Trophoblast cell (in vitro differentiated cells and primary cell): ENCODE measurements at regions not wholly inside any gene's neighbourhood (a gene's known extent, or its start where the extent isn't known, plus 50 kb on each side); places are given as distances from the start of the nearest gene placed in this dataset.

Experiments used
- DNase-seq, 2 donors: peaks; one replicate each; pipeline ENCODE4 v3.0.0-alpha.2; 2016
- H2AFZ ChIP-seq: 2 replicates; pipeline ENCODE4 v1.6.1; 2013; ENCODE audit warnings: low read length, moderate library complexity, mild to moderate bottlenecking; ENCODE audit not compliant: insufficient read depth, poor library complexity
- H2AK5ac ChIP-seq: 2 replicates; pipeline ENCODE4 v1.6.1; 2013; ENCODE audit warnings: mild to moderate bottlenecking, low read length
- H2BK120ac ChIP-seq: 2 replicates; pipeline ENCODE4 v1.6.1; 2013; ENCODE audit warnings: low read length, mild to moderate bottlenecking, moderate library complexity; ENCODE audit not compliant: insufficient read depth, poor library complexity
- H2BK12ac ChIP-seq: 2 replicates; pipeline ENCODE4 v1.6.1; 2013; ENCODE audit warnings: mild to moderate bottlenecking, low read length, moderate library complexity
- H2BK5ac ChIP-seq: 2 replicates; pipeline ENCODE4 v1.6.1; 2013; ENCODE audit warnings: low read length, low read depth, moderate library complexity, mild to moderate bottlenecking; ENCODE audit not compliant: poor library complexity
- H3K14ac ChIP-seq: 2 replicates; pipeline ENCODE4 v1.6.1; 2013; ENCODE audit warnings: mild to moderate bottlenecking, low read length
- H3K18ac ChIP-seq: 2 replicates; pipeline ENCODE4 v1.6.1; 2013; ENCODE audit warnings: mild to moderate bottlenecking, low read length
- H3K23ac ChIP-seq: 2 replicates; pipeline ENCODE4 v1.6.1; 2013; ENCODE audit warnings: low read length
- H3K27ac ChIP-seq: 2 replicates; pipeline ENCODE4 v1.5.1; 2013; ENCODE audit warnings: low read depth, mild to moderate bottlenecking, inconsistent platforms, low read length, moderate library complexity
- H3K27me3 ChIP-seq: 2 replicates; pipeline ENCODE4 v1.6.1; 2013; ENCODE audit warnings: inconsistent platforms, mild to moderate bottlenecking, low read length, moderate library complexity; ENCODE audit not compliant: insufficient read depth
- H3K36me3 ChIP-seq, 2 experiments: 1 replicate in 1 of 2; 2 replicates in 1 of 2; pipeline ENCODE4 v1.6.1; 2013; ENCODE audit warnings: low read length in 2 of 2, mild to moderate bottlenecking in 2 of 2, moderate library complexity in 1 of 2; ENCODE audit not compliant: insufficient read depth in 2 of 2, control insufficient read depth in 1 of 2
- H3K4ac ChIP-seq: 2 replicates; pipeline ENCODE4 v1.6.1; 2013; ENCODE audit warnings: low read depth, mild to moderate bottlenecking, low read length, moderate library complexity
- H3K4me1 ChIP-seq, 2 experiments: 1 replicate in 1 of 2; 2 replicates in 1 of 2; pipeline ENCODE4 v1.6.1; 2013; ENCODE audit warnings: low read length in 2 of 2, mild to moderate bottlenecking in 2 of 2, moderate library complexity in 1 of 2; ENCODE audit not compliant: insufficient read depth in 2 of 2, control insufficient read depth in 1 of 2
- H3K4me2 ChIP-seq: 2 replicates; pipeline ENCODE4 v1.6.1; 2013; ENCODE audit warnings: inconsistent platforms, mild to moderate bottlenecking, low read length, moderate library complexity
- H3K4me3 ChIP-seq: 2 replicates; pipeline ENCODE4 v1.5.1; 2013; ENCODE audit warnings: mild to moderate bottlenecking, low read depth, low read length, inconsistent platforms
- H3K79me1 ChIP-seq: one replicate; pipeline ENCODE4 v1.6.1; 2013; ENCODE audit warnings: low read length
- H3K79me2 ChIP-seq: 2 replicates; pipeline ENCODE4 v1.6.1; 2013; ENCODE audit warnings: low read length, mild to moderate bottlenecking; ENCODE audit not compliant: control insufficient read depth, insufficient read depth, poor library complexity
- H3K9ac ChIP-seq: 2 replicates; pipeline ENCODE4 v1.6.1; 2013; ENCODE audit warnings: mild to moderate bottlenecking, low read length
- H3K9me3 ChIP-seq: 2 replicates; pipeline ENCODE4 v1.6.1; 2013; ENCODE audit warnings: low read depth, mild to moderate bottlenecking, control low read depth, inconsistent platforms, low read length; ENCODE audit not compliant: insufficient read depth
- H4K12ac ChIP-seq: 2 replicates; pipeline ENCODE4 v1.6.1; 2013; ENCODE audit warnings: low read depth, mild to moderate bottlenecking, low read length, moderate library complexity
- H4K8ac ChIP-seq: 2 replicates; pipeline ENCODE4 v1.6.1; 2013; ENCODE audit warnings: low read depth, mild to moderate bottlenecking, low read length, moderate library complexity
- H4K91ac ChIP-seq: one replicate; pipeline ENCODE4 v1.6.1; 2013; ENCODE audit warnings: low read depth, mild to moderate bottlenecking, low read length, moderate library complexity
- WGBS: extraction: QIAGEN DNeasy Blood & Tissue Kit; methylation state at CpG from one replicate; pipeline ENCODE4 v1.1.7; 2013; ENCODE audit warnings: missing lambda C conversion rate; ENCODE audit not compliant: insufficient read length, insufficient coverage; ENCODE audit errors: extremely low coverage; 5-methylcytosine and 5-hydroxymethylcytosine counted together

GRCh38 chr22:22818202-22818538 lies 69.4 kb upstream of the IGLL5 start:
- Histone ChIP-seq H3K36me3 (no peaks in the 10 kb centered on the region), H2BK120ac (no peak overlapping the region), H3K23ac (no peak overlapping the region), H2BK12ac (no peak overlapping the region), H2AK5ac (no peak overlapping the region), H3K4me2 (no peak overlapping the region), H4K8ac (no peak overlapping the region), H3K27me3 (no peaks in the 10 kb centered on the region), H2AFZ (no peak overlapping the region), H3K9me3 (peaks cover 40% of the 10 kb centered on the region), H3K9ac (no peak overlapping the region), H3K14ac (no peak overlapping the region), H3K4me3 (no peak overlapping the region), H3K4me1 (no peaks in the 10 kb centered on the region), H3K4ac (no peak overlapping the region), H4K12ac (no peak overlapping the region), H4K91ac (no peak overlapping the region), H3K27ac (no peak overlapping the region), H2BK5ac (no peak overlapping the region), H3K18ac (no peak overlapping the region), H3K79me2 (no peaks in the 10 kb centered on the region), H3K79me1 (no peaks in the 10 kb centered on the region)
- no CpG with 5 or more reads among the region's 3 CpGs for WGBS
- no peak for DNase-seq

GRCh38 chr22:22818861-22819855 lies 68.5 kb upstream of the IGLL5 start:
- Histone ChIP-seq H2BK12ac (no peak overlapping the region), H2BK5ac (no peak overlapping the region), H3K36me3 (no peaks in the 10 kb centered on the region), H3K27me3 (no peaks in the 10 kb centered on the region), H3K4me2 (no peak overlapping the region), H3K4me3 (no peak overlapping the region), H4K8ac (no peak overlapping the region), H3K79me1 (no peaks in the 10 kb centered on the region), H3K4me1 (no peaks in the 10 kb centered on the region), H3K79me2 (no peaks in the 10 kb centered on the region), H3K9me3 (peaks cover 35% of the 10 kb centered on the region), H3K14ac (no peak overlapping the region), H3K23ac (no peak overlapping the region), H3K4ac (no peak overlapping the region), H4K12ac (no peak overlapping the region), H2BK120ac (no peak overlapping the region), H2AK5ac (no peak overlapping the region), H3K9ac (no peak overlapping the region), H4K91ac (no peak overlapping the region), H3K18ac (no peak overlapping the region), H3K27ac (no peak overlapping the region), H2AFZ (no peak overlapping the region)
- no CpG with 5 or more reads among the region's 12 CpGs for WGBS
- DNase-seq, result no peak

GRCh38 chr22:22820076-22820475 lies 67.5 kb upstream of the IGLL5 start:
- Histone ChIP-seq H3K14ac (no peak overlapping the region), H2BK5ac (no peak overlapping the region), H3K79me1 (no peaks in the 10 kb centered on the region), H3K9me3 (peaks cover 33% of the 10 kb centered on the region), H3K4me2 (no peak overlapping the region), H3K23ac (no peak overlapping the region), H4K12ac (no peak overlapping the region), H3K36me3 (no peaks in the 10 kb centered on the region), H3K4me3 (no peak overlapping the region), H2BK120ac (no peak overlapping the region), H3K4ac (no peak overlapping the region), H3K18ac (no peak overlapping the region), H2AFZ (no peak overlapping the region), H4K8ac (no peak overlapping the region), H3K79me2 (no peaks in the 10 kb centered on the region), H2BK12ac (no peak overlapping the region), H2AK5ac (no peak overlapping the region), H3K9ac (no peak overlapping the region), H4K91ac (no peak overlapping the region), H3K27me3 (no peaks in the 10 kb centered on the region), H3K4me1 (no peaks in the 10 kb centered on the region), H3K27ac (no peak overlapping the region)
- no peak for DNase-seq
- WGBS, result no CpG with 5 or more reads among the region's 3 CpGs

GRCh38 chr22:22820626-22821025 lies 67.0 kb upstream of the IGLL5 start:
- H3K18ac ChIP-seq, result no peak overlapping the region
- no peak overlapping the region for H2BK120ac ChIP-seq
- no peak overlapping the region for H4K8ac ChIP-seq
- peaks cover 30% of the 10 kb centered on the region for H3K9me3 ChIP-seq
- no peak overlapping the region for H3K9ac ChIP-seq
- no peak overlapping the region for H2AK5ac ChIP-seq
- WGBS, result no CpG with 5 or more reads among the region's 2 CpGs
- no peak for DNase-seq
- H4K12ac ChIP-seq, result no peak overlapping the region
- no peak overlapping the region for H2AFZ ChIP-seq
- no peak overlapping the region for H3K4me3 ChIP-seq
- H2BK5ac ChIP-seq, result no peak overlapping the region
- H3K23ac ChIP-seq, result no peak overlapping the region
- H3K27ac ChIP-seq, result no peak overlapping the region
- H3K14ac ChIP-seq, result no peak overlapping the region
- no peaks in the 10 kb centered on the region for H3K79me2 ChIP-seq
- H3K4me2 ChIP-seq, result no peak overlapping the region
- no peaks in the 10 kb centered on the region for H3K36me3 ChIP-seq
- H2BK12ac ChIP-seq, result no peak overlapping the region
- no peaks in the 10 kb centered on the region for H3K27me3 ChIP-seq
- no peaks in the 10 kb centered on the region for H3K79me1 ChIP-seq
- H3K4ac ChIP-seq, result no peak overlapping the region
- no peak overlapping the region for H4K91ac ChIP-seq
- H3K4me1 ChIP-seq, result no peaks in the 10 kb centered on the region
